ENCODE measurements at regions not wholly inside any gene's neighbourhood (a gene's known extent, or its start where the extent isn't known, plus 50 kb on each side); places are given as distances from the start of the nearest gene placed in this dataset.

- TF ChIP-seq GATA2 (IDR thresholded peaks at IDR 0.05; ENCODE audit: low read depth, low read length) (no peak), GATA3 (IDR thresholded peaks at IDR 0.05; ENCODE audit: low read depth, low read length) (no peak)
Observed at GRCh38 chr5:97907646-97908400, 724.8 kb upstream of the RIOK2 start.

Data from SH-SY5Y (cell line).